Fibroblast of the conjunctiva (primary cell): ENCODE measurements at regions not wholly inside any gene's neighbourhood (a gene's known extent, or its start where the extent isn't known, plus 50 kb on each side); places are given as distances from the start of the nearest gene placed in this dataset.
"Not testable (repeated sequence)": the region's sequence is repeated elsewhere in the genome, so short reads cannot be mapped to it uniquely, and the experiment has no call there.

Source experiments
- DNase-seq: peaks from one replicate; pipeline ENCODE4 v3.0.0-alpha.2; 2010; ENCODE audit warnings: low read depth

- DNase-seq, result no peak
These were observed 695.9 kb upstream of the FAM98A start for GRCh38 chr2:34294961-34295360.

DNA sequence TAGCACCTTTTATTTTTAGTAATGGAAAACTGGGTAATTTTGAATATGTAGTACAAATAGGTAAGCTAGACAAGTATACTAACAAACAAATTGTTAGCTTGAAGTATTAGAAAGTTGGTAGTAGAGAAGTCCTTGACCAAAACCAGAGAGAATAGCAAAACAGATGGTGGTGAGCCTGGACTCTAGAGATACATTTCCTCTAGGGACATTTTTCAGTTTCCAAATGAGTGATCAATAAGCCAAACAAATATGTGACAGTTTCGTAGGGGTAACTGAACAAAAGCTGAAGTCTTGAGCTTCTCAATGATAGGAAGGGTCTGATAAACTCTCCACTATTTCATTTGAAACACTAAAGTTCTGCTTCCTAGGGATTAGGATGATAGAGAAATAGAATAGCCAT, 692.0 kb upstream of the FAM98A start:
- no peak for DNase-seq

DNA sequence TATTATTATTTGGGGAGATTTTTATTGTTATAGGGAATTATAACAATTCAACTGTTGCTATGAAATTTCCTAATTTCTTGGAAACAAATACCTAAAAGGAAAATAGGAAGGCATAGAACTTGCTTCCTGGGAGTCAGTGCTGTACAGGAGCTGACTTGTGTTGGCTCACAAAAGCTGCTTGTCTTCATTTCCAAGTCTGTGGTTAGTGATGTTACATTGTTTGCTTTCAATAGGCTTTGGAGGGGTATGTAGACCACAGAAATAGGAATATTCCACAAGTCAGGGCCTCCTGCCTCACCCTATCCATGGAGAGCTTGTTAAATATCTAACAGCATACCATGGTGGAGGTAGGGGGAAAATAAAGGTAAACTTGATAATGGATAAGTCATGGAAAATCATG, 688.9 kb upstream of the FAM98A start:
- DNase-seq, result no peak

- no peak for DNase-seq
These were observed 681.5 kb upstream of the FAM98A start for GRCh38 chr2:34280606-34281005.

- DNase-seq, result no peak
These were observed 668.0 kb upstream of the FAM98A start for GRCh38 chr2:34266908-34267697.

DNA sequence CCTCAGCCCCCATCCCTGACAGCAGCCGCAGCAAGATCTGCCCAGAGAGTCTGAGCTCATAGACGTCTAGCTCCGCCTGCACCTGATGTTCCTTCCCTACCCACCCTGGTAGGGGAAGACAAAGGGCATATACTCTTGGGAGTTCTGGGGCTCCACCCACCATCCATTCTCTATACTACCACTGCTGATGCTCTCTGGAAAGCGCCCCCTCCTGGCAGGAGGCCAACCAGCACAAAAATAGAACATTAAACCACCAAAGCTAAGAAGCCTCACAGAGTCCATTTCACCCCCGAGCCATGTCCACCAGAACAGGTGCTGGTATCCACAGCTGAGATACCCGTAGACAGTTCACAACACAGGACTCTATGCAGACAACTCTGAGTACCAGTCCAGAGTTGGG, 662.6 kb upstream of the FAM98A start:
- no peak for DNase-seq

DNA sequence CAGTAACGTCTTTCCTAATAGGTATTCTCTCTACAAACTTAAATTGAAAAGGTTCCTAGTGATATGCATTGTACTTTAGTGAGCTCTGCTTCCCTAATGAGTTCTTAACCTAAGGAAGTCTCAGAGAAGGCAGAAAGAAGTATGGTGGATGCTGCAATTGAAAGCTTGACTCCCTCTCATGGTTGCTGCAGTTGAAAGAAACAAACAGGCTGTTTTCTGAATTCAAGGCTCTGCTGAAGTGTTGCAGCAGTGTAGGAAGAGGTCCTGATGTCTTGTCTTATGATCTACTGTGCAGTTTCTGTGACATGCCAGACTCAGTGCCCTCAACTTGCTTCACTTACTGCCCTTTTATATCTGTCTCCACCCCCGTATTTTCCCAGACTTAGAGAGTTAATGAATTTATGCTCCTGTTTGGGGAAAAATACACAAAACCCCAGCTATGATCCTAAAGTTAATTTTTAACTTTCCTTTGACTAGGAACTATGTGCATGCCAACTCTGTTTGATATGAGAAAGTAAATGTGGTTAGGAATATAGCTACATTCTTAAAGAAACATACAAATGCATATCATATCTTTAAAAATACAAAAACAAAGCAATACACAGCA, 655.3 kb upstream of the FAM98A start:
- DNase-seq, result no peak

DNA sequence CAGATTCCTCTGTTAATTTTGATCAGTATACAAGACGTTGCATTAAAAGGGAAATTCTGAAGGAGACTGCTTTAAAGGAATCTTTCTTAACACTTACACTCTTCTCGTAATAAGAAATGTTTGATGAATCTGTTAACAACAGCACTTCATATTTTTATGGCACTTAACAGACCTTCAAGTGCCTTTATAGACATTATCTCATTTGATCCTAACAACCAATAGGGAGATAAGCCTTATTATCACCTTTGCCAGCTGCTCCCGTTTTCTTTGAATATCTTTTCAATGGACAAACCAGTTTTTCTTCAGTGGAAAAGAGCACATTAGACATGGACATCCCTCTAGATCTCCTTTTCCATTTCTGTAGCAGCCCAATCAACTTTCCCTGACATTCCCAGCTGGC, 653.0 kb upstream of the FAM98A start:
- no peak for DNase-seq

DNA sequence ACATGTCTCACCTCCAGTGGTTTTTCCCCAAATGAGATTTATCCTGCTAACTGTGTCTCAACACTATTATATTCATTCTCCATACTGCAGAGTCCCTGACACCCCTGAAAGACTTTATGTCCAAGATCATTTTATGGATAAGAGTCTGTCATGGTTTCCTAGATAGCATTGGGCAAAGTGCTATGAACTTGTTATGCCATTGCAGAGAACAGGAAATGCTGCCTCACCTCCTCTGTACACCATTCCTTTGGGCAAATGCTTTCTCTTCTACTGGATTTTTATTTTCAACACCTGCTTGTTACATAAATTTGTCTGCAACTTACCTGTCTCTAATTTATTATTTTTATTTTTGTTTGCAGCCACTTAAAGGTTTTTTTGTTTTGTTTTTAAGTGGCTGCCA, 652.5 kb upstream of the FAM98A start:
- DNase-seq, result no peak

DNA sequence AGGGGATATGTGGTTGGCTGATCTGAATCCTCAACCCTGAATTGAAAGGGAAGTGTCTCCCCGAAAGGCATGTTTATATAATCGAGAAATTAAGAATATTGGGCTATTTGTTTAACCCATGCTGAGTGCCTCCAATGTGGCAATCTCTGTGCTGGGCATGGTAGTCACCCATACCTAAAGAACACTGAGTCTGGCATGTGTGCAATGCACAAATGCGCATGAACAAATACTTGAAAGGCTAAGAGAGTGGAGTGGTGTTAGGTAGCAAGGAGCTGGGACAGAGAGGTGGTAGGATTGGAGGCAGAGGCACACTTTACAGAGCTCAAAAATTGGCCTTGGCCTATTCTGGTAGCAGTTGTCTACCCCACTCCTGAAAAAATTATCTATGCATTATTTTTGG, 645.1 kb upstream of the FAM98A start:
- no peak for DNase-seq

DNA sequence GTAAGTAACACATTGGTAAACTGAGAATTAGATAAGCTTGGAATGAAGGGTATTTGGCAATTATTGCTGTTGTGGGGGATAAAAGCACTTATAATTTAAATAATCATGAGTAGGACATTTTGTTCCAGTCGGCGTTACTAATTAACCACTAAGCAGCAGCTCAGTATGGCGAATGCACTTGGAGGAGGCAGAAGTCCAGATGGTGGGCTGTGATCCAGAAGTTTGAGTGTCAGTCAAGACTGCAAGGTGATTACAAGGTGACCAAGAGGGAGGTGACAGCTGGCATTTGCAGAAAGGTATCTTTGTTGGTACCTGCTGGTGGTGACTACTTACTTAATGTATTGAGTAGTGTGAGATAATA, 643.6 kb upstream of the FAM98A start:
- DNase-seq, result no peak

DNA sequence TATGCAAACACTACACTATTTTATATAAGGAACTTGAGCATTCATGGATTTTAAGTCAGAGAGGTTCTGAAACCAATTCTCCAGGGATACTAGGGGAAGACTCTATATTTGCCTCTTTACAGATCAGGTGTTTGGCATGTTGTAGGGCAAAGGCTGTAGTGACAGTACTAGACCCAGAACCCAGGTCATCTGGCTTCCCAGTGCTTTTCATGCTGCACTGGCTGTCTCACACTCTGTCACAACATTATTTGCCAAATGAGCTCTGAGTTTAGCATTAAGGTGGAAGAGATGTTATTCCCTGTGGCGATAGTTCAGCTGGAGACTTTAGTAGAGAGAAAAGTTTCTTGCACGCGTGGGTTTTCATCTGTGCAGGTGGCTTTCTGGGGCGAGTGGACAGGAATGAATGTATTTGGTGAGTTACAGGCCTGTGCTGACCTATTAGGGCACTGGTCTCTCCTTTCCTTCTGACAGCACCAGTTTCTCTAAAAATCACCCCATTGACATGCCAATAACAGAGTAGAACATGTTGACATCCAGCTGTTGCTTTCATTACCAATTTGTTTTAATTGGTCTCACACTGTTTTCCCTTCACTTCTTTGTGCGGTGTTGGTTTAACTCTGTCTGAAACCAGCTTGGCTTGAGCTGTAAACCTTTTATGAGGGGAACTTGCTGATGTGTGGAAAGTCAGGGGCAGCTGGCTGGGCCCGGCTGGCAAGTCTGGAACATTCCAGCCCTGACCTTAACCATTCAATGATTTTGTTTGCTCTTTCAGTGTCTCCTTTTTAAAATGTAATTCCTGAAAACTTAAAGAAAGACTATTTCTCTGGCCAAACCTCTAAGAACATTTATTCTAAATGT, 643.0 kb upstream of the FAM98A start:
- no peak for DNase-seq

- no peak for DNase-seq
These were observed 640.4 kb upstream of the FAM98A start for GRCh38 chr2:34239511-34239910.

DNA sequence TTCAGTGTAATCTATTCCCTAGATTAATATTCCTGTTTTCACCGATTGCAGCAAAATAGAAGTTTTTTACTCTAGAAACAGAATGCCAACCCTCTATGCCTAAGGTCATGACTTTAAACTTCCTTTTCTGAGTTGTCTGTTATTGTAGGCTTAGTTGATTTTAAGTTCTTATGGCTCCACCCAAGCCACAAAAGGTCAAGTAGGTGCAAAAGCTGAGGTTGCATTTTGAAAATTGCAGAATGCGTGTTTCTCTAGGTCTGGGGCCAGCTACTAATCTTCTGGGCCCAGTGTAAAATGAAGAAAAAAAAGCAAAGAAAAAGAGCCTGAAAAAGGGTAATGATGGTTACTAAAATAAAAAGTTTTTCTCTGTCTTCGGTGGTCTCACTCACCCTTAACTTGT, 635.7 kb upstream of the FAM98A start:
- DNase-seq, result no peak

GRCh38 chr2:34229998-34230397, 630.9 kb upstream of the FAM98A start:
- no peak for DNase-seq

- no peak for DNase-seq
These were observed 616.1 kb upstream of the FAM98A start for GRCh38 chr2:34215174-34215573.

- not testable (repeated sequence) for DNase-seq
These were observed 611.3 kb upstream of the FAM98A start for GRCh38 chr2:34210382-34210781.

GRCh38 chr2:34204560-34204959, 605.5 kb upstream of the FAM98A start:
- DNase-seq, result no peak

DNA sequence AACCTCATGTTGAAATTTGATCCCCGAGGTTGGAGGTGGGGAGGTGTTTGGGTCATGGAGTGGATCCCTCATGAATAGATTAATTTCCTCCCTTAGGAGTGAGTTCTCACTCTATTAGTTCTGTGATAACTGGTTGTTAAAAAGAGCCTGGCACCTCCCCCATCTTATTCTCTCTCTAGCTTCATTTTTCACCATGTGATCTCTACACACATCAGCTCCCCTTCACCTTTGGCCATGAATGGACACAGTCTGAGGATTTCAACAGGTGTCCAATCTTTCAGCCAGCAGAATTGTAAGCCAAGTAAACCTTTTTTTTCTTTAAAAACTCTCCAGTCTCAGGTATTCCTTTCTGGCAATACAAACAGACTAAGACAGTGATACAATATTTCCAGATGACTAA, 602.0 kb upstream of the FAM98A start:
- DNase-seq, result no peak

DNA sequence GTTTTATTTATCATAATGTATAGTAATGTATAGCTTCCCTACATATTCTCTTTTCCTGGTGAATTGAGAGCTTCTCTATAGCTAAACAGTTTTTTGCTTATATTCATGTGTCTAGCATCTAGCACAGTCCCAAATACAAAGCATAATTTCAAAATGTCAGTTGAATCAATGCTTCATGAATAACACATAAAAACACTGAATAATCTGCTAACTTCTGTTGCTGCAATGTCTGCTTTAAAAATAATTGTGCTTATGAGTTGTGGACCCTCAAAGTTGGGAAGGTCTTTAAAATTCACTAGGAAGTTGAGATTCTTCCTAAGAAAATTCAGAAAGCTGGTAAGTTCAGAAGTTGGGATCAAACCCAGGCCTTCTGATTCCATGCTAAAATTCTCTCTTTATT, 600.9 kb upstream of the FAM98A start:
- DNase-seq, result no peak

DNA sequence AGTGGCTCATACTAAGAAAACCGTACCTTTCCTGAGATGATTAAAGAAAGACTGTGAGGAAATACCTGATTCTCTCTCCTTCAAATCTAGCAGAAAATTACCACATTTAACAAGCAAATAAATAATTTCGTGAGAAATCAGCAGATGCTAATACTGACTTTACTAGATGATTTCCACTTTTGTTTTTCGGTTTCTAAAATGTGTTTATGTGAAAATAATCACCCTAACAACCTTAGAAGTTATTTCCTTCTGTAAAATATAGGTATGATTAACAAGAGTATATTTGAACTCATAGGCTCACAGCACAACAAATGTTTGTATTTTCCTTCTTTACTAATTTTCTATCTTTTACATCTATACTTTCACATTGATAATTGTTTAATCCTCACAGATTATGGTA, 594.1 kb upstream of the FAM98A start:
- no peak for DNase-seq

- DNase-seq, result no peak
These were observed 589.6 kb upstream of the FAM98A start for GRCh38 chr2:34188464-34189303.
